Thyroid gland (tissue), 4 donors: ENCODE measurements at regions not wholly inside any gene's neighbourhood (a gene's known extent, or its start where the extent isn't known, plus 50 kb on each side); places are given as distances from the start of the nearest gene placed in this dataset.

Experiments
- DNase-seq, 2 donors: peaks; one replicate each; pipeline ENCODE4 v3.0.0-alpha.2; 2019
- H3K27ac ChIP-seq, 3 donors: fragments of 200-600 bp; sonication (generic); 1 replicate in 2 of 3; 2 replicates in 1 of 3; pipeline ENCODE4 v1.5.1; 2016 to 2019; ENCODE audit warnings: mild to moderate bottlenecking in 1 of 3, moderate library complexity in 1 of 3
- H3K27me3 ChIP-seq: fragments of 200-600 bp; sonication (generic); one replicate; pipeline ENCODE4 v1.5.1; 2019
- H3K36me3 ChIP-seq, 2 donors: fragments of 200-600 bp; sonication (generic); one replicate each; pipeline ENCODE4 v1.5.1; 2016 to 2019
- H3K4me1 ChIP-seq, 2 donors: fragments of 200-600 bp; sonication (generic); one replicate each; pipeline ENCODE4 v1.5.1; 2017 to 2019
- H3K4me3 ChIP-seq, 3 donors: fragments of 200-600 bp; sonication (generic); replicated peaks in 1 of 3; 1 replicate in 2 of 3; 2 replicates in 1 of 3; pipeline ENCODE4 v1.5.1; 2016; ENCODE audit warnings: mild to moderate bottlenecking in 1 of 3
- H3K9me3 ChIP-seq: fragments of 200-600 bp; sonication (generic); one replicate; pipeline ENCODE4 v1.5.1; 2017
- POLR2A ChIP-seq, 2 donors: fragments of 450-650 bp; IDR thresholded peaks; one replicate each; pipeline ENCODE4 v1.6.1; 2017; ENCODE audit warnings: antibody characterized with exemption in 2 of 2, mild to moderate bottlenecking in 2 of 2, moderate library complexity in 1 of 2
- WGBS, 2 donors: methylation state at CpG; one replicate each; pipeline ENCODE4 v1.1.5; 2017; 5-methylcytosine and 5-hydroxymethylcytosine counted together
- intact Hi-C: fragments of 100-400 bp; cut with DNase I; formaldehyde crosslinking; loops from one replicate; pipeline ENCODE4 v1.15.1; 2023
- TF ChIP-seq, protein P1 (sequence below), 6 experiments: fragments of 200-600 bp in 3 of 6; fragments of 450-650 bp in 3 of 6; sonication (generic) in 3 of 6; IDR thresholded peaks; one replicate each; pipeline ENCODE4 v1.5.1; 2016 to 2019; ENCODE audit warnings: antibody characterized with exemption in 6 of 6, mild to moderate bottlenecking in 2 of 6, inconsistent platforms in 1 of 6, moderate library complexity in 1 of 6

GRCh38 chr6:11364971-11365397 lies 132.5 kb upstream of the NEDD9 start:
- peak overlapping the region in 2 of 3 donors; percentile 68 to 69 for H3K27ac ChIP-seq
- peaks cover 13 to 55% of the 10 kb centered on the region in 2 donors for H3K4me1 ChIP-seq
- no peak overlapping the region for H3K4me3 ChIP-seq
- no peaks in the 10 kb centered on the region for H3K27me3 ChIP-seq
- TF ChIP-seq, protein P1, sequence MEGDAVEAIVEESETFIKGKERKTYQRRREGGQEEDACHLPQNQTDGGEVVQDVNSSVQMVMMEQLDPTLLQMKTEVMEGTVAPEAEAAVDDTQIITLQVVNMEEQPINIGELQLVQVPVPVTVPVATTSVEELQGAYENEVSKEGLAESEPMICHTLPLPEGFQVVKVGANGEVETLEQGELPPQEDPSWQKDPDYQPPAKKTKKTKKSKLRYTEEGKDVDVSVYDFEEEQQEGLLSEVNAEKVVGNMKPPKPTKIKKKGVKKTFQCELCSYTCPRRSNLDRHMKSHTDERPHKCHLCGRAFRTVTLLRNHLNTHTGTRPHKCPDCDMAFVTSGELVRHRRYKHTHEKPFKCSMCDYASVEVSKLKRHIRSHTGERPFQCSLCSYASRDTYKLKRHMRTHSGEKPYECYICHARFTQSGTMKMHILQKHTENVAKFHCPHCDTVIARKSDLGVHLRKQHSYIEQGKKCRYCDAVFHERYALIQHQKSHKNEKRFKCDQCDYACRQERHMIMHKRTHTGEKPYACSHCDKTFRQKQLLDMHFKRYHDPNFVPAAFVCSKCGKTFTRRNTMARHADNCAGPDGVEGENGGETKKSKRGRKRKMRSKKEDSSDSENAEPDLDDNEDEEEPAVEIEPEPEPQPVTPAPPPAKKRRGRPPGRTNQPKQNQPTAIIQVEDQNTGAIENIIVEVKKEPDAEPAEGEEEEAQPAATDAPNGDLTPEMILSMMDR (IDR thresholded peaks at IDR 0.05): no peak
- TF ChIP-seq POLR2A (IDR thresholded peaks at IDR 0.05): peak in 1 of 2 donors; percentile 5
- H3K9me3 ChIP-seq: no peaks in the 10 kb centered on the region
- intact Hi-C loops: no loop called here
- WGBS, 2 donors: 70 to 73% methylated on average over 5 of the region's 5 CpGs
- no peaks in the 10 kb centered on the region for H3K36me3 ChIP-seq
- peak in 1 of 2 donors; percentile 23 for DNase-seq

- TF ChIP-seq, protein P1 (IDR thresholded peaks at IDR 0.05): no peak
- TF ChIP-seq POLR2A (IDR thresholded peaks at IDR 0.05): no peak
- WGBS, 2 donors: 59 to 68% methylated on average over 2 of the region's 2 CpGs
- intact Hi-C loops: no loop called here
- Histone ChIP-seq H3K4me1 (peaks cover 5 to 47% of the 10 kb centered on the region in 2 donors), H3K36me3 (no peaks in the 10 kb centered on the region), H3K9me3 (no peaks in the 10 kb centered on the region), H3K4me3 (no peak overlapping the region), H3K27me3 (no peaks in the 10 kb centered on the region), H3K27ac (peak overlapping the region in 2 of 3 donors; percentile 68 to 69)
- DNase-seq: peak in 1 of 2 donors; percentile 25
Observed at GRCh38 chr6:11363881-11364576, 131.6 kb upstream of the NEDD9 start.

- DNase-seq: no peak
- Histone ChIP-seq H3K36me3 (no peaks in the 10 kb centered on the region), H3K9me3 (no peaks in the 10 kb centered on the region), H3K4me1 (peaks cover 5 to 44% of the 10 kb centered on the region in 2 donors), H3K4me3 (no peak overlapping the region), H3K27me3 (no peaks in the 10 kb centered on the region), H3K27ac (no peak overlapping the region)
- TF ChIP-seq, protein P1 (IDR thresholded peaks at IDR 0.05): no peak
- TF ChIP-seq POLR2A (IDR thresholded peaks at IDR 0.05): no peak
- intact Hi-C loops: no loop called here
- 78 to 81% methylated on average over 1 of the region's 1 CpG for WGBS, 2 donors
Observed at GRCh38 chr6:11362564-11362963, 130.1 kb upstream of the NEDD9 start.

DNA sequence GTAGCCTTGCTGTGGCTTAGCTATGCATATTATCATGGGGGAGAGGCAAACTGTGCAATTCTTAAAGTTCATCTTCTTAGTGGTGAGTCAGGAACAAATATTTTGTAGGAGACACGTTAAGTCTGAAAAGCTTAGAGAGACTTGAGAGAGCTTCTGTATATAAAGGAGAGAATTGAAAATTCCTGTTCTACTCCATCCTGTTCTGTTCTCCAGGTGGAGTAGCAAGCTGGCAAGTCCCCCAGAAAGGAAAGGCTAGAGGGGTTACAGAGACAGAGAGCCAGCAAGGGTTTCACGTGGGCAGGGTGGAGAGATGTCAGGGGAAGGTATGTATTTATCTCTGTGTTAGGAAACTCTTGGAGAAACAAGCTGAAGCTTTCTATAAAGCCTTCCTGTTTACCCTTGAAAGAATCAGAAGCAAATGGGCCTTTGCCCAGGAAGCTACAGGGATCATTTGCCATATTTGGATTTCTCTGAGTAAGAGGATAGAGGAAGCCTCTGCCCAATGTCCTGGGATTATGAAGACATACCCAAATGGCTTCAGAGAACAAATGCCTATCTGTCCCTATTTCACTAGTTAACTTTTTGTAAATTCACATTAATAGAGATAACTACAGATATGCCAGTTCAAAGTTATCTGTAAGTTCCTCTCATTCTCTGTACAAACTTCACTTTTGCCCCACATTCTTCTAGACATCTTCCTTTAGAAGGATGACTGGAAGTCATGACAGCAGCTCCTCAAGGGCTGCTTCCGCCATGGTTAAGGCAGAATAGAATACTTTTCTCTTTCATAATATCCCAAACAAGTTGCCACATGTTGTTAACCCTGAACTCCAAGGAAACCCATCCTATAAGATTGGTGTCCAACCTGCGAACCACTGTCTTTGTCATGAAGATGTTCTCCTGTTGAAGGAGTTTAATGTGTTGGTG lies 126.7 kb upstream of the NEDD9 start:
- WGBS, 2 donors: 73 to 75% methylated on average over 4 of the region's 4 CpGs
- Histone ChIP-seq H3K36me3 (no peaks in the 10 kb centered on the region), H3K27me3 (no peaks in the 10 kb centered on the region), H3K9me3 (no peaks in the 10 kb centered on the region), H3K4me3 (no peak overlapping the region), H3K4me1 (peaks cover 4 to 31% of the 10 kb centered on the region in 2 donors), H3K27ac (peak overlapping the region in 1 of 3 donors; percentile 3)
- intact Hi-C loops: no loop called here
- TF ChIP-seq POLR2A (IDR thresholded peaks at IDR 0.05): no peak
- TF ChIP-seq, protein P1 (IDR thresholded peaks at IDR 0.05): no peak
- DNase-seq: no peak
